Hepatocyte (in vitro differentiated cells): ENCODE measurements at regions not wholly inside any gene's neighbourhood (a gene's known extent, or its start where the extent isn't known, plus 50 kb on each side); places are given as distances from the start of the nearest gene placed in this dataset.

Experiments
- DNase-seq: peaks from one replicate; pipeline ENCODE4 v3.0.0-alpha.2; 2016; ENCODE audit warnings: low spot score
- H2AFZ ChIP-seq: fragments of 200-600 bp; sonication (generic); 2 replicates; pipeline ENCODE4 v1.6.0; 2016; ENCODE audit warnings: antibody characterized with exemption, mild to moderate bottlenecking
- H3K27ac ChIP-seq: fragments of 200-600 bp; sonication (generic); 2 replicates; pipeline ENCODE4 v1.5.1; 2016; ENCODE audit warnings: mild to moderate bottlenecking
- H3K27me3 ChIP-seq: fragments of 200-600 bp; sonication (generic); 2 replicates; pipeline ENCODE4 v1.6.1; 2016
- H3K36me3 ChIP-seq: fragments of 200-600 bp; sonication (generic); replicated peaks from 2 replicates; pipeline ENCODE4 v1.5.1; 2016; ENCODE audit warnings: low read depth; ENCODE audit not compliant: insufficient read depth
- H3K4me1 ChIP-seq: fragments of 200-600 bp; sonication (generic); 2 replicates; pipeline ENCODE4 v1.5.1; 2016; ENCODE audit warnings: mild to moderate bottlenecking, moderate library complexity; ENCODE audit not compliant: insufficient read depth
- H3K4me2 ChIP-seq: fragments of 200-600 bp; sonication (generic); 2 replicates; pipeline ENCODE4 v1.6.0; 2016
- H3K4me3 ChIP-seq: fragments of 200-600 bp; sonication (generic); 2 replicates; pipeline ENCODE4 v1.5.1; 2016; ENCODE audit warnings: mild to moderate bottlenecking
- H3K79me2 ChIP-seq: fragments of 200-600 bp; sonication (generic); 2 replicates; pipeline ENCODE4 v1.6.0; 2017; ENCODE audit warnings: mild to moderate bottlenecking
- H3K9me2 ChIP-seq: fragments of 200-600 bp; sonication (generic); replicated peaks from 2 replicates; pipeline ENCODE4 v1.6.0; 2017; ENCODE audit warnings: mild to moderate bottlenecking; ENCODE audit not compliant: insufficient read depth
- H3K9me3 ChIP-seq: fragments of 200-600 bp; sonication (generic); 2 replicates; pipeline ENCODE4 v1.5.1; 2016; ENCODE audit warnings: low read depth, mild to moderate bottlenecking
- H4K20me1 ChIP-seq: fragments of 200-600 bp; sonication (generic); 2 replicates; pipeline ENCODE4 v1.6.0; 2016; ENCODE audit warnings: mild to moderate bottlenecking; ENCODE audit not compliant: insufficient read depth, poor library complexity, severe bottlenecking
- CTCF ChIP-seq: fragments of 200-600 bp; sonication (generic); IDR thresholded peaks from 2 replicates; pipeline ENCODE4 v1.5.1; 2016; ENCODE audit warnings: antibody characterized with exemption, mild to moderate bottlenecking; ENCODE audit not compliant: poor library complexity
- EZH2 ChIP-seq: fragments of 200-600 bp; sonication (generic); IDR thresholded peaks from 2 replicates; pipeline ENCODE4 v1.6.1; 2016; ENCODE audit warnings: antibody characterized with exemption, mild to moderate bottlenecking, borderline replicate concordance
- EZH2phosphoT487 ChIP-seq: fragments of 200-600 bp; sonication (generic); IDR thresholded peaks from one replicate; pipeline ENCODE4 v1.6.1; 2018; ENCODE audit warnings: antibody characterized with exemption, mild to moderate bottlenecking, low read depth, moderate library complexity; ENCODE audit not compliant: unreplicated experiment, severe bottlenecking
- WGBS: methylation state at CpG from one replicate; pipeline ENCODE4 v1.1.6; 2016; ENCODE audit warnings: low lambda C conversion rate; ENCODE audit errors: missing lambda C conversion rate; 5-methylcytosine and 5-hydroxymethylcytosine counted together

- H3K79me2 ChIP-seq = no peaks in the 10 kb centered on the region
- no peak overlapping the region for H3K4me2 ChIP-seq
- DNase-seq = no peak
- no peaks in the 10 kb centered on the region for H3K27me3 ChIP-seq
- no peaks in the 10 kb centered on the region for H3K4me1 ChIP-seq
- H3K9me2 ChIP-seq = no peaks in the 10 kb centered on the region
- no peak for TF ChIP-seq EZH2
- TF ChIP-seq CTCF = no peak
- TF ChIP-seq EZH2phosphoT487 = no peak
- H4K20me1 ChIP-seq = no peaks in the 10 kb centered on the region
- H3K9me3 ChIP-seq = no peaks in the 10 kb centered on the region
- H3K36me3 ChIP-seq = no peaks in the 10 kb centered on the region
- no peak overlapping the region for H3K27ac ChIP-seq
- WGBS = 66% methylated on average over 3 of the region's 3 CpGs
- H3K4me3 ChIP-seq = no peak overlapping the region
- no peak overlapping the region for H2AFZ ChIP-seq
These were observed 51.2 kb upstream of the THRB start for GRCh38 chr3:24545887-24546286.

- TF ChIP-seq EZH2 (no peak), EZH2phosphoT487 (no peak), CTCF (no peak)
- no peaks in the 10 kb centered on the region for H3K36me3 ChIP-seq
- H3K27ac ChIP-seq = no peak overlapping the region
- DNase-seq = no peak
- no peaks in the 10 kb centered on the region for H3K27me3 ChIP-seq
- no peak overlapping the region for H3K4me3 ChIP-seq
- H3K79me2 ChIP-seq = no peaks in the 10 kb centered on the region
- H3K4me2 ChIP-seq = no peak overlapping the region
- 86% methylated on average over 2 of the region's 2 CpGs for WGBS
- H3K9me3 ChIP-seq = no peaks in the 10 kb centered on the region
- H4K20me1 ChIP-seq = no peaks in the 10 kb centered on the region
- H3K9me2 ChIP-seq = no peaks in the 10 kb centered on the region
- H3K4me1 ChIP-seq = no peaks in the 10 kb centered on the region
- no peak overlapping the region for H2AFZ ChIP-seq
These were observed 53.6 kb upstream of the THRB start for GRCh38 chr3:24548278-24548677.

- H3K4me1 ChIP-seq = no peaks in the 10 kb centered on the region
- H4K20me1 ChIP-seq = no peaks in the 10 kb centered on the region
- H3K27ac ChIP-seq = no peak overlapping the region
- TF ChIP-seq CTCF = no peak
- TF ChIP-seq EZH2 = no peak
- no peak for TF ChIP-seq EZH2phosphoT487
- H3K9me2 ChIP-seq = no peaks in the 10 kb centered on the region
- 5% methylated on average over 1 of the region's 1 CpG for WGBS
- no peaks in the 10 kb centered on the region for H3K79me2 ChIP-seq
- no peak for DNase-seq
- H3K4me2 ChIP-seq = peak overlapping the region; percentile 11
- no peaks in the 10 kb centered on the region for H3K36me3 ChIP-seq
- H3K9me3 ChIP-seq = no peaks in the 10 kb centered on the region
- H3K4me3 ChIP-seq = no peak overlapping the region
- H2AFZ ChIP-seq = no peak overlapping the region
- no peaks in the 10 kb centered on the region for H3K27me3 ChIP-seq
These were observed 55.9 kb upstream of the THRB start for GRCh38 chr3:24550588-24550987.

- TF ChIP-seq CTCF = no peak
- no peak for TF ChIP-seq EZH2
- no peak for TF ChIP-seq EZH2phosphoT487
- Histone ChIP-seq H3K36me3 (no peaks in the 10 kb centered on the region), H3K9me2 (no peaks in the 10 kb centered on the region), H3K79me2 (no peaks in the 10 kb centered on the region), H3K27me3 (no peaks in the 10 kb centered on the region), H2AFZ (no peak overlapping the region), H3K4me1 (no peaks in the 10 kb centered on the region), H3K27ac (no peak overlapping the region), H4K20me1 (no peaks in the 10 kb centered on the region), H3K4me2 (no peak overlapping the region), H3K9me3 (no peaks in the 10 kb centered on the region), H3K4me3 (no peak overlapping the region)
- 90% methylated on average over 2 of the region's 2 CpGs for WGBS
- no peak for DNase-seq
These were observed 57.0 kb upstream of the THRB start for GRCh38 chr3:24551626-24552025.
